ENCODE measurements at regions not wholly inside any gene's neighbourhood (a gene's known extent, or its start where the extent isn't known, plus 50 kb on each side); places are given as distances from the start of the nearest gene placed in this dataset.

DNA sequence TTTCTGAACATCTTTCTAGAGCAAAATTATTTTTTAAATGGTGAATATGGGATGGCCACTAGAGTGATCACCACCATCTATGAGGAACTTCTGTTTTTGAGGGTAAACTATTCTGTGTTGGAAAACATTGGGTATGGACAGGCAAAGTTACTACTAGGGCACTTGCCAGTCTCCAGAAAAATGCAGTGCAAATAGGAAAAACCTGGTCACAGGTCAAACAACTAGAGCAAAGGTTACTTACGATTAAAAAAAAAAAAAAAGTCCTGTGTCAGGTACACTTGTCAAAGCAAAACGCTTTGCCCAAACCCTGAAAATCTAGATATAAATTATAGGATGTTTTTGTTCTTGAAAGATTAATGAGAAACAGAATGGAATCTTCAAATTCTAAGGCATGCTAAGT, 66.2 kb downstream of the SLITRK1 start:
- H3K27ac ChIP-seq: no peak overlapping the region

GRCh38 chr13:83815598-83815997, 66.7 kb downstream of the SLITRK1 start:
- H3K4me3 ChIP-seq: no peak overlapping the region
- no peaks in the 10 kb centered on the region for H3K36me3 ChIP-seq
- H3K4me1 ChIP-seq (replicated peaks): no peaks in the 10 kb centered on the region
- no peak overlapping the region for H3K27ac ChIP-seq
- TF ChIP-seq POLR2AphosphoS5 (IDR thresholded peaks at IDR 0.05) (no peak), POLR2A (IDR thresholded peaks at IDR 0.05) (no peak)
- TF ChIP-seq, protein P1, sequence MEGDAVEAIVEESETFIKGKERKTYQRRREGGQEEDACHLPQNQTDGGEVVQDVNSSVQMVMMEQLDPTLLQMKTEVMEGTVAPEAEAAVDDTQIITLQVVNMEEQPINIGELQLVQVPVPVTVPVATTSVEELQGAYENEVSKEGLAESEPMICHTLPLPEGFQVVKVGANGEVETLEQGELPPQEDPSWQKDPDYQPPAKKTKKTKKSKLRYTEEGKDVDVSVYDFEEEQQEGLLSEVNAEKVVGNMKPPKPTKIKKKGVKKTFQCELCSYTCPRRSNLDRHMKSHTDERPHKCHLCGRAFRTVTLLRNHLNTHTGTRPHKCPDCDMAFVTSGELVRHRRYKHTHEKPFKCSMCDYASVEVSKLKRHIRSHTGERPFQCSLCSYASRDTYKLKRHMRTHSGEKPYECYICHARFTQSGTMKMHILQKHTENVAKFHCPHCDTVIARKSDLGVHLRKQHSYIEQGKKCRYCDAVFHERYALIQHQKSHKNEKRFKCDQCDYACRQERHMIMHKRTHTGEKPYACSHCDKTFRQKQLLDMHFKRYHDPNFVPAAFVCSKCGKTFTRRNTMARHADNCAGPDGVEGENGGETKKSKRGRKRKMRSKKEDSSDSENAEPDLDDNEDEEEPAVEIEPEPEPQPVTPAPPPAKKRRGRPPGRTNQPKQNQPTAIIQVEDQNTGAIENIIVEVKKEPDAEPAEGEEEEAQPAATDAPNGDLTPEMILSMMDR (IDR thresholded peaks at IDR 0.05): no peak
- no peaks in the 10 kb centered on the region for H3K9me3 ChIP-seq
- intact Hi-C loops (cut with DNase I): no loop called here
- H3K27me3 ChIP-seq (replicated peaks; ENCODE audit: insufficient read depth): no peaks in the 10 kb centered on the region
- DNase-seq (ENCODE audit: low spot score): no peak
- 91% methylated on average over 1 of the region's 1 CpG for WGBS

More for the DNA sequence above, 66.2 kb downstream of the SLITRK1 start:
- 76% methylated on average over 2 of the region's 2 CpGs for WGBS
- DNase-seq (ENCODE audit: low spot score): no peak
- Histone ChIP-seq H3K4me1 (replicated peaks) (no peaks in the 10 kb centered on the region), H3K36me3 (no peaks in the 10 kb centered on the region), H3K4me3 (no peak overlapping the region), H3K9me3 (no peaks in the 10 kb centered on the region), H3K27me3 (replicated peaks; ENCODE audit: insufficient read depth) (no peaks in the 10 kb centered on the region)
- intact Hi-C loops (cut with DNase I): no loop called here
- TF ChIP-seq POLR2AphosphoS5 (IDR thresholded peaks at IDR 0.05) (no peak), POLR2A (IDR thresholded peaks at IDR 0.05) (no peak)
- TF ChIP-seq, protein P1 (IDR thresholded peaks at IDR 0.05): no peak

DNA sequence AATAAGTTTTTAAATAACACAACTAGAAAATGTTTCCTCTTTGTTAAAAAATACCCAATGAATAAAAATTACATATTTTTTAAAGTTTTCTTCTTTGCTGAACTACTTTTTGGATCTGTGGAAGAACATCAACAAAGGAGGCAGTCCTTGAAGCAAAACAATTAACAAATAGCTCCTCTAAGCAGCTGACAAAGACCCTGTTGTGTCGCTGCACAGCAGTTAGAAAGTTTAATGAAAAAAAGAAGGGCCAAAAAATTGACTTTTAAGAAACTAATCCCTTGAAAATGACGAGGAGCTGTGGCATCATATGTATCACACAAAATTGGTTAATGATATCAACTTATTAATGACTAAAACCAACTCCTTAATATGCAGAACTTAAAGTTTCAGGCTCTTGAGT, 72.1 kb downstream of the SLITRK1 start:
- intact Hi-C loops (cut with DNase I): no loop called here
- H3K27me3 ChIP-seq (replicated peaks; ENCODE audit: insufficient read depth): no peaks in the 10 kb centered on the region
- no peak overlapping the region for H3K4me3 ChIP-seq
- no peak overlapping the region for H3K27ac ChIP-seq
- no peak for TF ChIP-seq POLR2AphosphoS5 (IDR thresholded peaks at IDR 0.05)
- TF ChIP-seq, protein P1 (IDR thresholded peaks at IDR 0.05): no peak
- TF ChIP-seq POLR2A (IDR thresholded peaks at IDR 0.05): no peak
- H3K4me1 ChIP-seq (replicated peaks): no peaks in the 10 kb centered on the region
- WGBS: 55% methylated on average over 2 of the region's 2 CpGs
- no peak for DNase-seq (ENCODE audit: low spot score)
- no peaks in the 10 kb centered on the region for H3K36me3 ChIP-seq
- H3K9me3 ChIP-seq: no peaks in the 10 kb centered on the region

DNA sequence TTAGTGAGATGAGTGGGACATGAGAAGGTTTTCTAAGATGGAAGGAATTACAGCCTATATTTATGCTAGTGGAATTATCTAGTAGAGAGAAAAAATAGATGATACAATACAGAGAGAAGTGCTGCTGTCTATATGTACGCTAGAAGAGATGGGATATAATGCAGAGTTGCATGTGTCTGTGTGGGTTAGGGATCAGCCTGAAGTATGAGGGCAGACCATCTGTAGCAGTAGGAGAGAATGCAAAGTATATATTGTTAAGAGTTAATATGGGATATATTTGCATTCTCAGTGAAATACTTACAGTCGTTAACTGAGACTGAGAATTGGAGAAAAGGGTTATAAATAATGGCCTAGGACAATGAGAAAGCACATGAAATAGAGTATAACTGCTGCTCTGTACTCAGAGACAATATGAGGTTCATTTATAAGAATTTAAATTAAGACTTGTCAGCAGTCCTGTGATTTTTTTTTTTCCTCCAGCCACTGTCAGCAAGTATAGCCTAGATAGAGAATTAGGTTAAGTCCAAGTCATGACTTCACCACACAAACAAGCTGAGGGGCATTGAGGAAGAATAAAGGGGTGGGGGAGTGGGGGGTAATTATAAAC, 77.8 kb downstream of the SLITRK1 start:
- Histone ChIP-seq H3K36me3 (no peaks in the 10 kb centered on the region), H3K9me3 (no peaks in the 10 kb centered on the region), H3K27me3 (replicated peaks; ENCODE audit: insufficient read depth) (no peaks in the 10 kb centered on the region), H3K27ac (no peak overlapping the region), H3K4me1 (replicated peaks) (no peaks in the 10 kb centered on the region), H3K4me3 (no peak overlapping the region)
- no peak for DNase-seq (ENCODE audit: low spot score)
- TF ChIP-seq POLR2AphosphoS5 (IDR thresholded peaks at IDR 0.05) (no peak), POLR2A (IDR thresholded peaks at IDR 0.05) (no peak)
- TF ChIP-seq, protein P1 (IDR thresholded peaks at IDR 0.05): no peak
- WGBS: 85% methylated on average over 2 of the region's 2 CpGs
- intact Hi-C loops (cut with DNase I): no loop called here

GRCh38 chr13:83798731-83799130, 83.5 kb downstream of the SLITRK1 start:
- Histone ChIP-seq H3K4me3 (no peak overlapping the region), H3K36me3 (no peaks in the 10 kb centered on the region), H3K4me1 (replicated peaks) (no peaks in the 10 kb centered on the region), H3K9me3 (no peaks in the 10 kb centered on the region), H3K27ac (no peak overlapping the region), H3K27me3 (replicated peaks; ENCODE audit: insufficient read depth) (no peaks in the 10 kb centered on the region)
- TF ChIP-seq POLR2AphosphoS5 (IDR thresholded peaks at IDR 0.05): no peak
- TF ChIP-seq, protein P1 (IDR thresholded peaks at IDR 0.05): no peak
- TF ChIP-seq POLR2A (IDR thresholded peaks at IDR 0.05): no peak
- intact Hi-C loops (cut with DNase I): no loop called here
- WGBS: 55% methylated on average over 1 of the region's 1 CpG
- DNase-seq (ENCODE audit: low spot score): no peak
